Endothelial cell of umbilical vein (primary cell): ENCODE measurements at regions not wholly inside any gene's neighbourhood (a gene's known extent, or its start where the extent isn't known, plus 50 kb on each side); places are given as distances from the start of the nearest gene placed in this dataset.
A peak's percentile ranks its signal among the peaks of the same experiment; 100 is the strongest.

ENCODE experiments used
- BruUV-seq: library from RNA; stranded (reverse); fragments of 400-500 nt; replicated peaks from 2 replicates; lab custom pipeline; 2021; lab: Mats Ljungman, UMichigan
- CTCF ChIA-PET: fragments of 300-600, 350-600 bp; sonication (Branson Sonifier 250); formaldehyde crosslinking; loops from one replicate; lab custom pipeline; 2021; ENCODE audit warnings: antibody characterized with exemption, inconsistent platforms; lab: Charles Lee
- POLR2A ChIA-PET: fragments of 300-600, 350-600 bp; sonication (Branson Sonifier 250); formaldehyde crosslinking; loops from one replicate; lab custom pipeline; 2021; ENCODE audit warnings: antibody characterized with exemption, inconsistent platforms; lab: Charles Lee
- DNase-seq: peaks from one replicate; pipeline ENCODE4 v3.0.0-alpha.2; 2011; ENCODE audit warnings: low read depth, low spot score
- FAIRE-seq: peaks from 2 replicates; lab custom pipeline; 2011; peaks lifted over from hg19 to GRCh38; lab: Jason Lieb, UNC
- H2AFZ ChIP-seq: 2 replicates; pipeline ENCODE4 v1.6.0; 2012; ENCODE audit warnings: low read depth, low read length, control low read depth, inconsistent platforms
- H3K27ac ChIP-seq: 2 replicates; pipeline ENCODE4 v1.5.1; 2011; ENCODE audit warnings: low read depth, mild to moderate bottlenecking, control low read depth, low read length, moderate library complexity; ENCODE audit not compliant: insufficient read depth
- H3K27me3 ChIP-seq, 2 experiments: 2 replicates each; pipeline versions ENCODE4 v1.6.0 to v1.6.1; 2011; ENCODE audit warnings: low read length in 2 of 2, mixed read lengths in 1 of 2; ENCODE audit not compliant: control insufficient read depth in 2 of 2, insufficient read depth in 2 of 2
- H3K36me3 ChIP-seq, 2 experiments: 2 replicates in 1 of 2; 3 replicates in 1 of 2; pipeline ENCODE4 v1.5.1; 2011; ENCODE audit warnings: low read length in 2 of 2, mild to moderate bottlenecking in 1 of 2, moderate library complexity in 1 of 2; ENCODE audit not compliant: control insufficient read depth in 2 of 2, insufficient read depth in 2 of 2; ENCODE audit errors: extremely low read depth in 1 of 2
- H3K4me1 ChIP-seq: 3 replicates; pipeline ENCODE4 v1.5.1; 2011; ENCODE audit warnings: mild to moderate bottlenecking, low read length; ENCODE audit not compliant: control insufficient read depth, insufficient read depth; ENCODE audit errors: extremely low read depth
- H3K4me2 ChIP-seq: 2 replicates; pipeline ENCODE4 v1.6.1; 2011; ENCODE audit warnings: low read length, control low read depth, mixed read lengths; ENCODE audit not compliant: insufficient read depth
- H3K4me3 ChIP-seq, 3 experiments: fragments of 200-600 bp in 1 of 3; sonication (generic), shearing (Covaris generic) in 1 of 3; replicated peaks in 1 of 3; 2 replicates each; pipeline ENCODE4 v1.5.1; 2011 to 2016; ENCODE audit warnings: control low read depth in 3 of 3, low read length in 3 of 3, mild to moderate bottlenecking in 2 of 3, inconsistent platforms in 1 of 3, low read depth in 1 of 3, moderate library complexity in 1 of 3; ENCODE audit not compliant: insufficient read depth in 1 of 3
- H3K79me2 ChIP-seq: 2 replicates; pipeline ENCODE4 v1.6.0; 2012; ENCODE audit warnings: low read length, inconsistent platforms; ENCODE audit not compliant: control insufficient read depth, insufficient read depth
- H3K9ac ChIP-seq: replicated peaks from 2 replicates; pipeline ENCODE3; 2011; ENCODE audit warnings: low read length, control low read depth; ENCODE audit not compliant: insufficient read depth; ENCODE audit errors: extremely low read depth
- H3K9me1 ChIP-seq: replicated peaks from 3 replicates; pipeline ENCODE4 v1.6.0; 2011; ENCODE audit warnings: mild to moderate bottlenecking, low read length; ENCODE audit not compliant: control insufficient read depth, insufficient read depth; ENCODE audit errors: extremely low read depth
- H3K9me3 ChIP-seq: replicated peaks from 2 replicates; pipeline ENCODE4 v1.5.1; 2012; ENCODE audit warnings: low read length, inconsistent platforms; ENCODE audit not compliant: control insufficient read depth, insufficient read depth
- H4K20me1 ChIP-seq: replicated peaks from 2 replicates; pipeline ENCODE3; 2011; ENCODE audit warnings: mild to moderate bottlenecking, low read length; ENCODE audit not compliant: control insufficient read depth, insufficient read depth; ENCODE audit errors: extremely low read depth
- CTCF ChIP-seq, 2 donors: IDR thresholded peaks; 1 replicate in 1 of 2; 2 replicates in 1 of 2; pipeline ENCODE4 v1.5.1; 2011; ENCODE audit warnings: low read length in 2 of 2, mild to moderate bottlenecking in 2 of 2, moderate library complexity in 2 of 2, control low read depth in 1 of 2, inconsistent platforms in 1 of 2, low read depth in 1 of 2; ENCODE audit not compliant: insufficient read depth in 1 of 2; ENCODE audit errors: extremely low read depth in 1 of 2
- EZH2 ChIP-seq: IDR thresholded peaks from 2 replicates; pipeline ENCODE4 v1.6.1; 2012; ENCODE audit warnings: borderline replicate concordance, low read depth, mild to moderate bottlenecking, moderate library complexity, low read length, inconsistent platforms; ENCODE audit not compliant: severe bottlenecking
- FOS ChIP-seq: IDR thresholded peaks from 2 replicates; pipeline ENCODE4 v1.6.1; 2011; ENCODE audit warnings: mild to moderate bottlenecking, low read length, moderate library complexity, borderline replicate concordance; ENCODE audit not compliant: insufficient read depth
- GATA2 ChIP-seq: IDR thresholded peaks from 2 replicates; pipeline ENCODE4 v1.7.0; 2011; ENCODE audit warnings: low read depth, mild to moderate bottlenecking, moderate library complexity, mixed read lengths, low read length; ENCODE audit not compliant: insufficient read length, insufficient read depth
- JUN ChIP-seq: IDR thresholded peaks from 2 replicates; pipeline ENCODE4 v1.6.1; 2011; ENCODE audit warnings: borderline replicate concordance, low read depth; ENCODE audit not compliant: insufficient read length, insufficient read depth
- MAX ChIP-seq: IDR thresholded peaks from 2 replicates; pipeline ENCODE4 v1.6.1; 2011; ENCODE audit not compliant: insufficient read depth, insufficient read length
- MYC ChIP-seq: IDR thresholded peaks from one replicate; pipeline ENCODE4 v1.6.1; 2011; ENCODE audit warnings: mild to moderate bottlenecking, low read depth, low read length
- POLR2A ChIP-seq: IDR thresholded peaks from 2 replicates; pipeline ENCODE4 v1.6.1; 2012; ENCODE audit warnings: low read depth, mild to moderate bottlenecking, control low read depth, low read length
- POLR2AphosphoS5 ChIP-seq: IDR thresholded peaks from 2 replicates; pipeline ENCODE4 v1.6.1; 2012; ENCODE audit warnings: low read depth, mild to moderate bottlenecking, control low read depth, low read length, moderate library complexity; ENCODE audit not compliant: insufficient read depth
- dilution Hi-C: fragments of 300-500 bp; cut with MboI; formaldehyde crosslinking; loops from one replicate; pipeline ENCODE4 v1.15.0; 2019; ENCODE audit warnings: low sequenced_read_pairs; ENCODE audit not compliant: extremely low pct_ligation_motif_present
- intact Hi-C: fragments of 100-400 bp; cut with micrococcal nuclease; formaldehyde crosslinking; loops from one replicate; pipeline ENCODE4 v1.10.0; 2022

- Histone ChIP-seq H3K27me3 (no peaks in the 10 kb centered on the region), H3K79me2 (no peaks in the 10 kb centered on the region), H3K36me3 (no peaks in the 10 kb centered on the region), H3K27ac (no peak overlapping the region), H3K9me3 (no peaks in the 10 kb centered on the region), H3K4me3 (no peak overlapping the region), H3K4me1 (peaks cover 28% of the 10 kb centered on the region), H4K20me1 (no peaks in the 10 kb centered on the region), H3K4me2 (no peak overlapping the region), H2AFZ (no peak overlapping the region), H3K9ac (no peak overlapping the region), H3K9me1 (no peaks in the 10 kb centered on the region)
- dilution Hi-C loops (no loop called here), intact Hi-C loops (no loop called here)
- BruUV-seq: no TSS peak
- TF ChIP-seq CTCF (IDR thresholded peaks at IDR 0.05; ENCODE audit: extremely low read depth in 1 of 2, insufficient read depth in 1 of 2, low read depth in 1 of 2, low read length in 2 of 2) (no peak), MYC (no peak), JUN (no peak), FOS (no peak), POLR2AphosphoS5 (no peak), POLR2A (no peak), GATA2 (no peak), MAX (no peak), EZH2 (no peak)
- DNase-seq (no peak), FAIRE-seq (peak; percentile 44)
- CTCF ChIA-PET: interaction anchor here (0.9 to 1.8 kb wide), 3 partner anchors 9 to 11 kb away, joined by 4 to 10 read pairs (median 5); no protein-coding TSS in a partner anchor
- POLR2A ChIA-PET: no interaction called here
Observed at GRCh38 chr16:86945166-86945900, 367.0 kb downstream of the FOXL1 start.
